ENCODE measurements at regions not wholly inside any gene's neighbourhood (a gene's known extent, or its start where the extent isn't known, plus 50 kb on each side); places are given as distances from the start of the nearest gene placed in this dataset.

DNA sequence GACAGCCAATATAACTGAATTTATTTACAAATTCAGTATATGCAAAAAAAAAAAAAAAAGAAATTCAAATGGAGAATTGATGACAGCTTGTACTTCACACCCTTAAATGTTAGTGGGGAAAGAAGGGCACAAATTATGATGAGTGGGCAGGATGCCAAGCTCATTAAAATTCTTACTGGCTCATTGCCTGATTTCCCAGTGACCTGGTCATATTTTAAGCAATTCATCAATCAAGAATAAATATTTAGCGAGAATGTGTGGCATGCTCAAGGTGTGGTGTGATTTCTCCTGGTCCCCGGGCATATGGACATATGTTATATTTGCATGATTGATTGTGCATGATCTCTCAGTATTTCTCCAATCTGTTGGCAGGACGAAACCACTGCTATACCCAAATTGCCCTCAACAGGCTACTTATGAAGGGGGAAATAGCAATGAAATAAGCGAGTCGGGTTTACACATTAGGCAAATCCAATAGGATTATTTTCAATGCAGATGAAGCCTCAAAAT lies 883.0 kb downstream of the LRRTM4 start:
- TF ChIP-seq, protein P1, sequence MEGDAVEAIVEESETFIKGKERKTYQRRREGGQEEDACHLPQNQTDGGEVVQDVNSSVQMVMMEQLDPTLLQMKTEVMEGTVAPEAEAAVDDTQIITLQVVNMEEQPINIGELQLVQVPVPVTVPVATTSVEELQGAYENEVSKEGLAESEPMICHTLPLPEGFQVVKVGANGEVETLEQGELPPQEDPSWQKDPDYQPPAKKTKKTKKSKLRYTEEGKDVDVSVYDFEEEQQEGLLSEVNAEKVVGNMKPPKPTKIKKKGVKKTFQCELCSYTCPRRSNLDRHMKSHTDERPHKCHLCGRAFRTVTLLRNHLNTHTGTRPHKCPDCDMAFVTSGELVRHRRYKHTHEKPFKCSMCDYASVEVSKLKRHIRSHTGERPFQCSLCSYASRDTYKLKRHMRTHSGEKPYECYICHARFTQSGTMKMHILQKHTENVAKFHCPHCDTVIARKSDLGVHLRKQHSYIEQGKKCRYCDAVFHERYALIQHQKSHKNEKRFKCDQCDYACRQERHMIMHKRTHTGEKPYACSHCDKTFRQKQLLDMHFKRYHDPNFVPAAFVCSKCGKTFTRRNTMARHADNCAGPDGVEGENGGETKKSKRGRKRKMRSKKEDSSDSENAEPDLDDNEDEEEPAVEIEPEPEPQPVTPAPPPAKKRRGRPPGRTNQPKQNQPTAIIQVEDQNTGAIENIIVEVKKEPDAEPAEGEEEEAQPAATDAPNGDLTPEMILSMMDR (IDR thresholded peaks at IDR 0.05): no peak
- no peak for TF ChIP-seq POLR2A (IDR thresholded peaks at IDR 0.05)
